ENCODE measurements at regions not wholly inside any gene's neighbourhood (a gene's known extent, or its start where the extent isn't known, plus 50 kb on each side); places are given as distances from the start of the nearest gene placed in this dataset.

DNA sequence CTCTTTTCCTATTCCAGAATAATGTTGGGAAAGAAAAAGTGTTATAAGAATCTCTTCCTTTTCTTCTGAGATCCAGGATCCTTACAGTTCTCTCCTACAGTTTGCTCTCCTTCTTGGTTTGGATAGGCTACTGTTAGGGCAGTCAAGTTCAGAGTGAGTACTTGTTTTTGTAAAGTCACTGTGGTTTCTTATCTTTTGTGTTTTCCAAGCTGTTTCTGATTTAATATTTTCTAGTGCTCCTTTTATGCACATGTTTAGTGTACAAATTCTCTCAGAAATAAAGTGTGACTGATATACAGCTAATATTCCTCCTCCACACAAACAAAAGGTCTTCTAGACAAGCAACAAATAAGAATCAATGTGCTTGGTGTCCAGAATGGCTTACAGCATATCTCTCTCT lies 107.7 kb downstream of the BACH1 start (continued):
- TF ChIP-seq, protein P1, sequence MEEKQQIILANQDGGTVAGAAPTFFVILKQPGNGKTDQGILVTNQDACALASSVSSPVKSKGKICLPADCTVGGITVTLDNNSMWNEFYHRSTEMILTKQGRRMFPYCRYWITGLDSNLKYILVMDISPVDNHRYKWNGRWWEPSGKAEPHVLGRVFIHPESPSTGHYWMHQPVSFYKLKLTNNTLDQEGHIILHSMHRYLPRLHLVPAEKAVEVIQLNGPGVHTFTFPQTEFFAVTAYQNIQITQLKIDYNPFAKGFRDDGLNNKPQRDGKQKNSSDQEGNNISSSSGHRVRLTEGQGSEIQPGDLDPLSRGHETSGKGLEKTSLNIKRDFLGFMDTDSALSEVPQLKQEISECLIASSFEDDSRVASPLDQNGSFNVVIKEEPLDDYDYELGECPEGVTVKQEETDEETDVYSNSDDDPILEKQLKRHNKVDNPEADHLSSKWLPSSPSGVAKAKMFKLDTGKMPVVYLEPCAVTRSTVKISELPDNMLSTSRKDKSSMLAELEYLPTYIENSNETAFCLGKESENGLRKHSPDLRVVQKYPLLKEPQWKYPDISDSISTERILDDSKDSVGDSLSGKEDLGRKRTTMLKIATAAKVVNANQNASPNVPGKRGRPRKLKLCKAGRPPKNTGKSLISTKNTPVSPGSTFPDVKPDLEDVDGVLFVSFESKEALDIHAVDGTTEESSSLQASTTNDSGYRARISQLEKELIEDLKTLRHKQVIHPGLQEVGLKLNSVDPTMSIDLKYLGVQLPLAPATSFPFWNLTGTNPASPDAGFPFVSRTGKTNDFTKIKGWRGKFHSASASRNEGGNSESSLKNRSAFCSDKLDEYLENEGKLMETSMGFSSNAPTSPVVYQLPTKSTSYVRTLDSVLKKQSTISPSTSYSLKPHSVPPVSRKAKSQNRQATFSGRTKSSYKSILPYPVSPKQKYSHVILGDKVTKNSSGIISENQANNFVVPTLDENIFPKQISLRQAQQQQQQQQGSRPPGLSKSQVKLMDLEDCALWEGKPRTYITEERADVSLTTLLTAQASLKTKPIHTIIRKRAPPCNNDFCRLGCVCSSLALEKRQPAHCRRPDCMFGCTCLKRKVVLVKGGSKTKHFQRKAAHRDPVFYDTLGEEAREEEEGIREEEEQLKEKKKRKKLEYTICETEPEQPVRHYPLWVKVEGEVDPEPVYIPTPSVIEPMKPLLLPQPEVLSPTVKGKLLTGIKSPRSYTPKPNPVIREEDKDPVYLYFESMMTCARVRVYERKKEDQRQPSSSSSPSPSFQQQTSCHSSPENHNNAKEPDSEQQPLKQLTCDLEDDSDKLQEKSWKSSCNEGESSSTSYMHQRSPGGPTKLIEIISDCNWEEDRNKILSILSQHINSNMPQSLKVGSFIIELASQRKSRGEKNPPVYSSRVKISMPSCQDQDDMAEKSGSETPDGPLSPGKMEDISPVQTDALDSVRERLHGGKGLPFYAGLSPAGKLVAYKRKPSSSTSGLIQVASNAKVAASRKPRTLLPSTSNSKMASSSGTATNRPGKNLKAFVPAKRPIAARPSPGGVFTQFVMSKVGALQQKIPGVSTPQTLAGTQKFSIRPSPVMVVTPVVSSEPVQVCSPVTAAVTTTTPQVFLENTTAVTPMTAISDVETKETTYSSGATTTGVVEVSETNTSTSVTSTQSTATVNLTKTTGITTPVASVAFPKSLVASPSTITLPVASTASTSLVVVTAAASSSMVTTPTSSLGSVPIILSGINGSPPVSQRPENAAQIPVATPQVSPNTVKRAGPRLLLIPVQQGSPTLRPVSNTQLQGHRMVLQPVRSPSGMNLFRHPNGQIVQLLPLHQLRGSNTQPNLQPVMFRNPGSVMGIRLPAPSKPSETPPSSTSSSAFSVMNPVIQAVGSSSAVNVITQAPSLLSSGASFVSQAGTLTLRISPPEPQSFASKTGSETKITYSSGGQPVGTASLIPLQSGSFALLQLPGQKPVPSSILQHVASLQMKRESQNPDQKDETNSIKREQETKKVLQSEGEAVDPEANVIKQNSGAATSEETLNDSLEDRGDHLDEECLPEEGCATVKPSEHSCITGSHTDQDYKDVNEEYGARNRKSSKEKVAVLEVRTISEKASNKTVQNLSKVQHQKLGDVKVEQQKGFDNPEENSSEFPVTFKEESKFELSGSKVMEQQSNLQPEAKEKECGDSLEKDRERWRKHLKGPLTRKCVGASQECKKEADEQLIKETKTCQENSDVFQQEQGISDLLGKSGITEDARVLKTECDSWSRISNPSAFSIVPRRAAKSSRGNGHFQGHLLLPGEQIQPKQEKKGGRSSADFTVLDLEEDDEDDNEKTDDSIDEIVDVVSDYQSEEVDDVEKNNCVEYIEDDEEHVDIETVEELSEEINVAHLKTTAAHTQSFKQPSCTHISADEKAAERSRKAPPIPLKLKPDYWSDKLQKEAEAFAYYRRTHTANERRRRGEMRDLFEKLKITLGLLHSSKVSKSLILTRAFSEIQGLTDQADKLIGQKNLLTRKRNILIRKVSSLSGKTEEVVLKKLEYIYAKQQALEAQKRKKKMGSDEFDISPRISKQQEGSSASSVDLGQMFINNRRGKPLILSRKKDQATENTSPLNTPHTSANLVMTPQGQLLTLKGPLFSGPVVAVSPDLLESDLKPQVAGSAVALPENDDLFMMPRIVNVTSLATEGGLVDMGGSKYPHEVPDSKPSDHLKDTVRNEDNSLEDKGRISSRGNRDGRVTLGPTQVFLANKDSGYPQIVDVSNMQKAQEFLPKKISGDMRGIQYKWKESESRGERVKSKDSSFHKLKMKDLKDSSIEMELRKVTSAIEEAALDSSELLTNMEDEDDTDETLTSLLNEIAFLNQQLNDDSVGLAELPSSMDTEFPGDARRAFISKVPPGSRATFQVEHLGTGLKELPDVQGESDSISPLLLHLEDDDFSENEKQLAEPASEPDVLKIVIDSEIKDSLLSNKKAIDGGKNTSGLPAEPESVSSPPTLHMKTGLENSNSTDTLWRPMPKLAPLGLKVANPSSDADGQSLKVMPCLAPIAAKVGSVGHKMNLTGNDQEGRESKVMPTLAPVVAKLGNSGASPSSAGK (IDR thresholded peaks at IDR 0.05) = no peak
- TF ChIP-seq MEF2D (tag; conservative IDR thresholded peaks at IDR 0.05; ENCODE audit: low read depth) = no peak
- no peak for TF ChIP-seq ZBED1 (IDR thresholded peaks at IDR 0.05)
- TF ChIP-seq, protein P2, sequence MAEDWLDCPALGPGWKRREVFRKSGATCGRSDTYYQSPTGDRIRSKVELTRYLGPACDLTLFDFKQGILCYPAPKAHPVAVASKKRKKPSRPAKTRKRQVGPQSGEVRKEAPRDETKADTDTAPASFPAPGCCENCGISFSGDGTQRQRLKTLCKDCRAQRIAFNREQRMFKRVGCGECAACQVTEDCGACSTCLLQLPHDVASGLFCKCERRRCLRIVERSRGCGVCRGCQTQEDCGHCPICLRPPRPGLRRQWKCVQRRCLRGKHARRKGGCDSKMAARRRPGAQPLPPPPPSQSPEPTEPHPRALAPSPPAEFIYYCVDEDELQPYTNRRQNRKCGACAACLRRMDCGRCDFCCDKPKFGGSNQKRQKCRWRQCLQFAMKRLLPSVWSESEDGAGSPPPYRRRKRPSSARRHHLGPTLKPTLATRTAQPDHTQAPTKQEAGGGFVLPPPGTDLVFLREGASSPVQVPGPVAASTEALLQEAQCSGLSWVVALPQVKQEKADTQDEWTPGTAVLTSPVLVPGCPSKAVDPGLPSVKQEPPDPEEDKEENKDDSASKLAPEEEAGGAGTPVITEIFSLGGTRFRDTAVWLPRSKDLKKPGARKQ (CRISPR knock-in tag; IDR thresholded peaks at IDR 0.05) = no peak
- no peak for TF ChIP-seq NELFE (IDR thresholded peaks at IDR 0.05; ENCODE audit: insufficient read depth, insufficient read length)
- TF ChIP-seq, protein P3, sequence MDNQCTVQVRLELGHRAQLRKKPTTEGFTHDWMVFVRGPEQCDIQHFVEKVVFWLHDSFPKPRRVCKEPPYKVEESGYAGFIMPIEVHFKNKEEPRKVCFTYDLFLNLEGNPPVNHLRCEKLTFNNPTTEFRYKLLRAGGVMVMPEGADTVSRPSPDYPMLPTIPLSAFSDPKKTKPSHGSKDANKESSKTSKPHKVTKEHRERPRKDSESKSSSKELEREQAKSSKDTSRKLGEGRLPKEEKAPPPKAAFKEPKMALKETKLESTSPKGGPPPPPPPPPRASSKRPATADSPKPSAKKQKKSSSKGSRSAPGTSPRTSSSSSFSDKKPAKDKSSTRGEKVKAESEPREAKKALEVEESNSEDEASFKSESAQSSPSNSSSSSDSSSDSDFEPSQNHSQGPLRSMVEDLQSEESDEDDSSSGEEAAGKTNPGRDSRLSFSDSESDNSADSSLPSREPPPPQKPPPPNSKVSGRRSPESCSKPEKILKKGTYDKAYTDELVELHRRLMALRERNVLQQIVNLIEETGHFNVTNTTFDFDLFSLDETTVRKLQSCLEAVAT (IDR thresholded peaks at IDR 0.05) = peak in 1 of 2 experiments; percentile 56; a peak in 1 of 4 replicates
- no peak for TF ChIP-seq SMAD1 (IDR thresholded peaks at IDR 0.05; ENCODE audit: low read depth, low read length, partially characterized antibody)
- TF ChIP-seq BMI1 (IDR thresholded peaks at IDR 0.05; ENCODE audit: low read length) = no peak
- TF ChIP-seq XRCC4 (IDR thresholded peaks at IDR 0.05; ENCODE audit: extremely low read depth, insufficient read depth, insufficient read length) = no peak
- TF ChIP-seq ZKSCAN3 (CRISPR knock-in tag; IDR thresholded peaks at IDR 0.05) = no peak
- TF ChIP-seq MEIS2 (IDR thresholded peaks at IDR 0.05; ENCODE audit: partially characterized antibody) = no peak
- TF ChIP-seq ZNF436 (CRISPR knock-in tag; IDR thresholded peaks at IDR 0.05) = no peak
- no peak for TF ChIP-seq E2F3 (CRISPR knock-in tag; IDR thresholded peaks at IDR 0.05)
- no peak for TF ChIP-seq CC2D1A (IDR thresholded peaks at IDR 0.05)
- TF ChIP-seq, protein P4, sequence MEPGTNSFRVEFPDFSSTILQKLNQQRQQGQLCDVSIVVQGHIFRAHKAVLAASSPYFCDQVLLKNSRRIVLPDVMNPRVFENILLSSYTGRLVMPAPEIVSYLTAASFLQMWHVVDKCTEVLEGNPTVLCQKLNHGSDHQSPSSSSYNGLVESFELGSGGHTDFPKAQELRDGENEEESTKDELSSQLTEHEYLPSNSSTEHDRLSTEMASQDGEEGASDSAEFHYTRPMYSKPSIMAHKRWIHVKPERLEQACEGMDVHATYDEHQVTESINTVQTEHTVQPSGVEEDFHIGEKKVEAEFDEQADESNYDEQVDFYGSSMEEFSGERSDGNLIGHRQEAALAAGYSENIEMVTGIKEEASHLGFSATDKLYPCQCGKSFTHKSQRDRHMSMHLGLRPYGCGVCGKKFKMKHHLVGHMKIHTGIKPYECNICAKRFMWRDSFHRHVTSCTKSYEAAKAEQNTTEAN (CRISPR knock-in tag; IDR thresholded peaks at IDR 0.05) = no peak
